OCI-LY1 (cell line): ENCODE measurements at regions not wholly inside any gene's neighbourhood (a gene's known extent, or its start where the extent isn't known, plus 50 kb on each side); places are given as distances from the start of the nearest gene placed in this dataset.

Experiments
- EZH2 ChIP-seq: fragments of 200-600 bp; sonication (generic), shearing (Covaris generic); IDR thresholded peaks from 2 replicates; pipeline ENCODE4 v1.8.0; 2017; ENCODE audit warnings: borderline replicate concordance, mixed run types, mild to moderate bottlenecking, antibody characterized with exemption, low read length, moderate library complexity, mixed read lengths
- TF ChIP-seq, protein P1 (sequence below): fragments of 200-600 bp; sonication (generic), shearing (Covaris generic); IDR thresholded peaks from 2 replicates; pipeline ENCODE4 v1.5.1; 2017; ENCODE audit warnings: mild to moderate bottlenecking, antibody characterized with exemption, low read length, moderate library complexity, mixed read lengths

DNA sequence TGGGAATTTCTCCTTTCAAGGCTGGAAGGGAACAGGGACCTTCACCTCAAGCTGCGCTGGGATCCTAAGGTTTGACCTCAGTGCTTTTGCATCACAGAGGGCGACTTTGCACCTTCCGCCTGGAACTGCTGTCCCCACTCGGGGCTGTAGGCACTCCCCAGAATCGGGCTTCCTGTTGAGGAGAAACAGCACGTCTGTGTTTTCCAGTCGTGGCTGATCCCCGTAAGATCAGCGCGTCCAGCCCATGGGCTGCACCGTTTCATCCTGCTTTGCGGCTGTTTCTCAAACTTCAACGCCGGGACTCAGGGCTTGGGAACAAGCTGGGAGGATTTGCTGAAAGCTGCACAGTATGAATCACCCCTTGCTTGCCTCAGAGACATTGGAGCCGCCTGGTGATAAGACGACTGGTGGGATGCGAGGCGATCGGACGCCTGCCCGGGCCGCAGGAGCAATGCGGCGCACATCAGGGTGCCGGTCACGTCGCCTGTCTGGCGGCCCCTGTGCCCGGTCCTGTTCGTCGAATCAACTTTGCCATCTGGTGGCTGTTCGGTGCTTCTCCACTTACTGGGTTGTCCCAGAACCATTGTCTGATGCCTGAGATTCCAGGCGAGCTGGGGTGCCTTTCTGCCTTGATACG lies 53.6 kb upstream of the FRMD1 start:
- TF ChIP-seq, protein P1, sequence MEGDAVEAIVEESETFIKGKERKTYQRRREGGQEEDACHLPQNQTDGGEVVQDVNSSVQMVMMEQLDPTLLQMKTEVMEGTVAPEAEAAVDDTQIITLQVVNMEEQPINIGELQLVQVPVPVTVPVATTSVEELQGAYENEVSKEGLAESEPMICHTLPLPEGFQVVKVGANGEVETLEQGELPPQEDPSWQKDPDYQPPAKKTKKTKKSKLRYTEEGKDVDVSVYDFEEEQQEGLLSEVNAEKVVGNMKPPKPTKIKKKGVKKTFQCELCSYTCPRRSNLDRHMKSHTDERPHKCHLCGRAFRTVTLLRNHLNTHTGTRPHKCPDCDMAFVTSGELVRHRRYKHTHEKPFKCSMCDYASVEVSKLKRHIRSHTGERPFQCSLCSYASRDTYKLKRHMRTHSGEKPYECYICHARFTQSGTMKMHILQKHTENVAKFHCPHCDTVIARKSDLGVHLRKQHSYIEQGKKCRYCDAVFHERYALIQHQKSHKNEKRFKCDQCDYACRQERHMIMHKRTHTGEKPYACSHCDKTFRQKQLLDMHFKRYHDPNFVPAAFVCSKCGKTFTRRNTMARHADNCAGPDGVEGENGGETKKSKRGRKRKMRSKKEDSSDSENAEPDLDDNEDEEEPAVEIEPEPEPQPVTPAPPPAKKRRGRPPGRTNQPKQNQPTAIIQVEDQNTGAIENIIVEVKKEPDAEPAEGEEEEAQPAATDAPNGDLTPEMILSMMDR, result no peak; the same call in 1 of the 2 replicates
- TF ChIP-seq EZH2, result no peak
